HCEC 1CT (cell line): ENCODE measurements at regions not wholly inside any gene's neighbourhood (a gene's known extent, or its start where the extent isn't known, plus 50 kb on each side); places are given as distances from the start of the nearest gene placed in this dataset.

Experiments
- DNase-seq: peaks from one replicate; pipeline ENCODE4 v3.0.0-alpha.2; 2017

- DNase-seq, result peak; percentile 26
Measured at GRCh38 chr9:107690021-107690420, 200.5 kb upstream of the KLF4 start.

GRCh38 chr9:107688728-107689127 is 199.2 kb upstream of the KLF4 start:
- DNase-seq, result no peak

- peak; percentile 52 for DNase-seq
Measured at GRCh38 chr9:107685901-107686300, 196.3 kb upstream of the KLF4 start.

- no peak for DNase-seq
Measured at GRCh38 chr9:107685376-107685775, 195.8 kb upstream of the KLF4 start.

- DNase-seq, result peak; percentile 54
Measured at GRCh38 chr9:107684224-107684623, 194.7 kb upstream of the KLF4 start.

GRCh38 chr9:107683566-107683965 is 194.0 kb upstream of the KLF4 start:
- no peak for DNase-seq

- no peak for DNase-seq
Measured at GRCh38 chr9:107681988-107682387, 192.4 kb upstream of the KLF4 start.

- no peak for DNase-seq
Measured at GRCh38 chr9:107675351-107676259, 186.0 kb upstream of the KLF4 start.

- peak; percentile 4 for DNase-seq
Measured at GRCh38 chr9:107674721-107675277, 185.2 kb upstream of the KLF4 start.

GRCh38 chr9:107673861-107674720 is 184.5 kb upstream of the KLF4 start:
- DNase-seq, result no peak

GRCh38 chr9:107671588-107671987 is 182.0 kb upstream of the KLF4 start:
- no peak for DNase-seq

- DNase-seq, result no peak
Measured at GRCh38 chr9:107669422-107669821, 179.9 kb upstream of the KLF4 start.

GRCh38 chr9:107667231-107668070 is 177.9 kb upstream of the KLF4 start:
- DNase-seq, result no peak

- DNase-seq, result no peak
Measured at GRCh38 chr9:107665057-107665456, 175.5 kb upstream of the KLF4 start.

GRCh38 chr9:107660976-107661375 is 171.4 kb upstream of the KLF4 start:
- DNase-seq, result no peak

GRCh38 chr9:107653263-107653821 is 163.8 kb upstream of the KLF4 start:
- no peak for DNase-seq

GRCh38 chr9:107650995-107651394 is 161.4 kb upstream of the KLF4 start:
- DNase-seq, result no peak

GRCh38 chr9:107650321-107650720 is 160.8 kb upstream of the KLF4 start:
- no peak for DNase-seq

GRCh38 chr9:107648153-107648715 is 158.7 kb upstream of the KLF4 start:
- DNase-seq, result no peak

- DNase-seq, result no peak
Measured at GRCh38 chr9:107647611-107648010, 158.0 kb upstream of the KLF4 start.

GRCh38 chr9:107647141-107647540 is 157.6 kb upstream of the KLF4 start:
- no peak for DNase-seq

- DNase-seq, result no peak
Measured at GRCh38 chr9:107645464-107645833, 155.9 kb upstream of the KLF4 start.
